GM13977 (cell line): ENCODE measurements at regions not wholly inside any gene's neighbourhood (a gene's known extent, or its start where the extent isn't known, plus 50 kb on each side); places are given as distances from the start of the nearest gene placed in this dataset.

Experiments
- DNase-seq: peaks from one replicate; pipeline ENCODE4 v3.0.0; 2012; ENCODE audit warnings: low spot score
- CTCF ChIP-seq: IDR thresholded peaks from 2 replicates; pipeline ENCODE4 v1.5.1; 2012; ENCODE audit warnings: mild to moderate bottlenecking, control low read depth; ENCODE audit not compliant: insufficient read depth; ENCODE audit errors: extremely low read depth, missing control alignments
- in situ Hi-C: fragments of 300-500 bp; cut with MboI; formaldehyde crosslinking; loops from one replicate; pipeline ENCODE4 v1.12.0; 2022; ENCODE audit warnings: low sequenced_read_pairs, low pct_unique_long_range_greater_than_20kb, mixed read lengths, inconsistent platforms; ENCODE audit not compliant: unreplicated experiment

DNA sequence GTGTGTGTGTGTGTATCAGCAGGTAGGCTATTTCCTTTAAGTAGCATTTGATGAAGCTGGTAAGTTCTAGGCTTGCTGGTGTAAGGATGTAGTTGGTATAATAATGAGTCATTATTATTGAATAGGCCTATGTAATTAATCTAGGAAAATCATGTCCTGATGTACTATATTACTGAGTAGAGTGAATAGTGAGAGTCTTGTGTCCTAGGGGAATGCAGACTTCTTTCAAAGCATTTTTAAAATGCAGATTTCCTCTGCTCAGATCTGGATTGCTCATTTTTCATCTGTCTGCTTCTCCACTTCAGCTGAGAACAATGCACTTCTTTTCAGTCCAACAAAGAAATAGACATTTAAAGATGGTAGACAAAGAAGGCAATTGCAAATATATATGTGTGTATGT lies 434.2 kb upstream of the ONECUT1 start:
- no peak for TF ChIP-seq CTCF
- DNase-seq: no peak
- in situ Hi-C loops: loop anchor here (25.0 kb wide), 1 partner anchor 412 kb away; no protein-coding TSS in a partner anchor

- no peak for DNase-seq
- no peak for TF ChIP-seq CTCF
- in situ Hi-C loops: loop anchor here (25.0 kb wide), 1 partner anchor 412 kb away; no protein-coding TSS in a partner anchor
These were observed 433.7 kb upstream of the ONECUT1 start for GRCh38 chr15:53223815-53224214.

- no peak for DNase-seq
- in situ Hi-C loops: loop anchor here (25.0 kb wide), 1 partner anchor 407 kb away; no protein-coding TSS in a partner anchor
- no peak for TF ChIP-seq CTCF
These were observed 428.8 kb upstream of the ONECUT1 start for GRCh38 chr15:53218666-53219580.

DNA sequence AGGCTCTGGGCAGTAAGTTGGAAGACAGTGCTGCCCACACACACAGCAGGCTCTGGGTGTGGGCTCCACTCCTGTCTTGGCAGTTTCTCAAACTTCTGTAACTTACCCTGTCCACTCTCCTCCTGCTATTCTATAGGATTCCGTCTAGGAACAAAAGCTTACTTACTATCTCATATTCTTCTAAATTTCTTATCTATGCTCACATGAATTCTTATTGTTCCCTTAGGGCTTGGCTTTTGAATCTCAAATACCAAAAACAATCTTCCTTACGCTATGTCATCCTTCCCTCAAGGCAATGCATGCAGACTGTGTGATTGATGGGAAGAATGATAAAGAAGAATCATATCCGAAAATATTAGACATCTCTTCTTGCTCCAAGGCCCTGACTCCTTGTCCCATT lies 425.9 kb upstream of the ONECUT1 start:
- DNase-seq: no peak
- TF ChIP-seq CTCF: no peak
- in situ Hi-C loops: loop anchor here (25.0 kb wide), 1 partner anchor 404 kb away; no protein-coding TSS in a partner anchor

- no peak for TF ChIP-seq CTCF
- DNase-seq: no peak
- in situ Hi-C loops: loop anchor here (25.0 kb wide), 1 partner anchor 401 kb away; no protein-coding TSS in a partner anchor
These were observed 423.2 kb upstream of the ONECUT1 start for GRCh38 chr15:53213336-53213735.

GRCh38 chr15:53212785-53213184 lies 422.6 kb upstream of the ONECUT1 start:
- in situ Hi-C loops: loop anchor here (25.0 kb wide), 1 partner anchor 400 kb away; no protein-coding TSS in a partner anchor

More at GRCh38 chr15:53212785-53213184, 422.6 kb upstream of the ONECUT1 start:
- DNase-seq: no peak
- no peak for TF ChIP-seq CTCF
